VCaP (cell line): ENCODE measurements at regions not wholly inside any gene's neighbourhood (a gene's known extent, or its start where the extent isn't known, plus 50 kb on each side); places are given as distances from the start of the nearest gene placed in this dataset.

ENCODE experiments used
- H3K27ac ChIP-seq: fragments of 450-650 bp; 2 replicates; pipeline ENCODE4 v1.5.1; 2017
- CTCF ChIP-seq: fragments of 450-650 bp; conservative IDR thresholded peaks from 2 replicates; pipeline ENCODE4 v1.5.1; 2017; ENCODE audit warnings: mild to moderate bottlenecking, moderate library complexity

- no peak for TF ChIP-seq CTCF
These were observed 136.5 kb downstream of the DSEL start for GRCh38 chr18:67379981-67380380.

GRCh38 chr18:67376372-67376771 is 140.1 kb downstream of the DSEL start:
- TF ChIP-seq CTCF: no peak
- H3K27ac ChIP-seq: no peak overlapping the region

More at GRCh38 chr18:67379981-67380380, 136.5 kb downstream of the DSEL start:
- H3K27ac ChIP-seq: no peak overlapping the region

GRCh38 chr18:67373636-67374035 is 142.9 kb downstream of the DSEL start:
- no peak for TF ChIP-seq CTCF
- H3K27ac ChIP-seq: no peak overlapping the region

- no peak for TF ChIP-seq CTCF
- no peak overlapping the region for H3K27ac ChIP-seq
These were observed 149.0 kb downstream of the DSEL start for GRCh38 chr18:67367540-67367939.

- no peak for TF ChIP-seq CTCF
- no peak overlapping the region for H3K27ac ChIP-seq
These were observed 152.8 kb downstream of the DSEL start for GRCh38 chr18:67363694-67364093.

- no peak overlapping the region for H3K27ac ChIP-seq
- TF ChIP-seq CTCF: no peak
These were observed 153.6 kb downstream of the DSEL start for GRCh38 chr18:67362906-67363305.

GRCh38 chr18:67359873-67360838 is 156.4 kb downstream of the DSEL start:
- peak overlapping the region; percentile 51 for H3K27ac ChIP-seq
- no peak for TF ChIP-seq CTCF
